Astrocyte of the cerebellum (primary cell): ENCODE measurements at regions not wholly inside any gene's neighbourhood (a gene's known extent, or its start where the extent isn't known, plus 50 kb on each side); places are given as distances from the start of the nearest gene placed in this dataset.

Experiments used
- DNase-seq: peaks from one replicate; pipeline ENCODE4 v3.0.0-alpha.2; 2011; ENCODE audit warnings: low read depth
- H3K4me3 ChIP-seq: 2 replicates; pipeline ENCODE4 v1.5.1; 2011; ENCODE audit warnings: mild to moderate bottlenecking, low read depth, low read length, moderate library complexity
- in situ Hi-C: cut with HindIII; loops from 2 replicates; pipeline ENCODE4 v1.10.0; 2017; ENCODE audit warnings: low sequenced_read_pairs
- TF ChIP-seq, protein P1 (sequence below): IDR thresholded peaks from 2 replicates; pipeline ENCODE4 v1.5.1; 2012; ENCODE audit warnings: low read length, low read depth, moderate library complexity, mild to moderate bottlenecking; ENCODE audit errors: missing control alignments

DNA sequence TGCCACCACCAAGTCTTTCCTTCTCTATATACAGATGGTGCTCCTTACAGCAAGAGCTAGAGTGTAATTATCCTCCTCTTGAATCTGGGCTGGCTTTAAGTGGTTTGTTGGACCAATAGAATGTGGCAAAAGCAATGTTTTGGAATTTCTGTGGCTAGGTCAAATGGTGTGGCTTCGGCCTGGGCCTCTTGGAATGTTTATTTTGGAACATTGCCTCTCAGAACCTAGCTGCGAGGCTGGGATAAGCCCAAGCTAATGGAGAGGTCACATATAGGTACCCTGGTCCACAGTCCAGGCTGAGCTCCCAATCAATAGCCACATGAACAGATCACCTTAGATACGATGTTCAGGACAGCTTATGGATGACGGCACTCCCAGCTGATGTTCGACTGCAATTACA lies 556.7 kb downstream of the TYW1 start:
- in situ Hi-C loops: no loop called here
- no peak for DNase-seq
- TF ChIP-seq, protein P1, sequence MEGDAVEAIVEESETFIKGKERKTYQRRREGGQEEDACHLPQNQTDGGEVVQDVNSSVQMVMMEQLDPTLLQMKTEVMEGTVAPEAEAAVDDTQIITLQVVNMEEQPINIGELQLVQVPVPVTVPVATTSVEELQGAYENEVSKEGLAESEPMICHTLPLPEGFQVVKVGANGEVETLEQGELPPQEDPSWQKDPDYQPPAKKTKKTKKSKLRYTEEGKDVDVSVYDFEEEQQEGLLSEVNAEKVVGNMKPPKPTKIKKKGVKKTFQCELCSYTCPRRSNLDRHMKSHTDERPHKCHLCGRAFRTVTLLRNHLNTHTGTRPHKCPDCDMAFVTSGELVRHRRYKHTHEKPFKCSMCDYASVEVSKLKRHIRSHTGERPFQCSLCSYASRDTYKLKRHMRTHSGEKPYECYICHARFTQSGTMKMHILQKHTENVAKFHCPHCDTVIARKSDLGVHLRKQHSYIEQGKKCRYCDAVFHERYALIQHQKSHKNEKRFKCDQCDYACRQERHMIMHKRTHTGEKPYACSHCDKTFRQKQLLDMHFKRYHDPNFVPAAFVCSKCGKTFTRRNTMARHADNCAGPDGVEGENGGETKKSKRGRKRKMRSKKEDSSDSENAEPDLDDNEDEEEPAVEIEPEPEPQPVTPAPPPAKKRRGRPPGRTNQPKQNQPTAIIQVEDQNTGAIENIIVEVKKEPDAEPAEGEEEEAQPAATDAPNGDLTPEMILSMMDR: no peak
- no peak overlapping the region for H3K4me3 ChIP-seq

DNA sequence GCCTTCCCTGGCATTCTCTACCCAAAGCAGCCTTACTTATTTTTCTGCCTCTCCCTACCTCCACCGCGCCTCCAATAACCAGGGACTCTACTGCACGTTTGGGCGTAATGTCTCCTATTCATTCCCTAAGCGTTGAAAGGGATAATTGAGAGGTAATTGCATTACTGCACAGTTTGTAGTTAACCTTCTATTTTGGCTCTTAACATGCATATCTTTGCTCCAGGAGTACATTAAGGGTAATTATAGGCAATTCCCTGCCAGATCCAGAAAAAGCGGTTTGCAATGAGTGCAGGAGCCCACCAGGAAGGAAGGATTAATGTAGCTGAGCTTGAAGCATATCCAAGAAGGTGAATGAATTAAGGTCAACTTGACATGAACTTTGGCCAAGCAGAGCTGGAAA lies 558.4 kb downstream of the TYW1 start:
- in situ Hi-C loops: no loop called here
- no peak for DNase-seq
- H3K4me3 ChIP-seq: no peak overlapping the region
- TF ChIP-seq, protein P1: no peak

DNA sequence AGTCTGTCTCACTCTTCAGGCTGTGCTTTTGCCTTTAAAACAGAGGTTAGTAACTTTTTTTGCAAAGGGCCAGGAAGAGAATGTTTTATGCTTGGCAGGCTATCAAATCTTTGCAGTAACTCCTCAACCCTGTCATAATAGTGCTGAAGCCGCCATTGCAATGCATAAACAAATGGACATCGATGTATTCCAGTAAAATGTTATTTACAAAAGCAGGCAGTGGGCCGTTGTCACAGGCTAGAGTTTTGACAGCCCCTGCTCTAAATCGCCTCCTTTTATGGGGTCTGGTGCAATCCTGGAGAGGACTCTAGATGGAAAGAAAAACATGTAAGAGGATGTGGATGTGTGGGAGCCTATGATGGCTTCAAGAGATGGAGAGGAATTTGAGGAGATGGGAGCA lies 568.3 kb downstream of the TYW1 start:
- no peak for DNase-seq
- in situ Hi-C loops: no loop called here
- TF ChIP-seq, protein P1: no peak
- H3K4me3 ChIP-seq: no peak overlapping the region

DNA sequence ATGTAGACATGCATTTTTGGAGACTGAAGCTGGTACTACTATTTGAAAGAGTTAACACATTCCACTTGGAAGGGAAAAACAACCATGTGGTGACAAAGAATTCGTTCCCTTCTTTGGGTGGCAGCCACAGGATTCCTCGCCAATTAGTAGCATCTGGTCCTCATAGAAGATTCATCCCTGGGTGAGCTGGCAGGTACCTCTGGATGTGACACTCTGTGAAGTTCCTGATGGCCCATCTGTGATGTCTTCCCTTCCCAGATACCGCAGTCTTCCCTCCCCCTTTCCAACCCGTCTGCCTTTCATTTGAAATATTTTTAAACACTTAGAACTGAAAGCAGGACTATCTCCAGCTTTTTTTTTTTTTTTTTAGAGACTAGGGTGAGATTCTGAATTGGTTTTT lies 569.5 kb downstream of the TYW1 start:
- no peak for DNase-seq
- no peak overlapping the region for H3K4me3 ChIP-seq
- in situ Hi-C loops: no loop called here
- TF ChIP-seq, protein P1: no peak

DNA sequence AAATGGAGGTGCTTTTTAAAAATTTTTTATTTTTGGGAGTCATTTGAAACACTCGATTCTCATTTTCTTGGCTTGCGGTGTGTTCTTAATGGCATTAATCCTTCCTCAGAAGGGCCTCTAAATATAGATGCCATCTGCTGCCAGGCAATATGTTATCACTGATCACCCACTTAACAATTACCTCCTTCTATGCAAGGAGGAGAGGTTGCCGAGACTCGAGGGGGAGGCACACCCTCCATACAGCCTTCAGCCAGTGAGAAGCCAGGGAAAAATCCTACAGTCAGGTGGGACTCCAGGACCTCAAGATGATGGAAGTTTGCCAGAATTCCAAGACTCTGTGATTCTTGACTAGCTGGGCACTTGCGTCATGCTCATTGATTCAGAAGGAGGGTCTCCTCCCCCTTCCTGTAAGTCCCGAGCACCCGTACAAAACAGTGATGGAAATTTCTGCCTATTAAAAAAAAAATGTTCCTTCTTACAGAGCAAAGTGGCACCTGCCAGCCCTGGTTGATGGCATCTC lies 574.5 kb downstream of the TYW1 start:
- H3K4me3 ChIP-seq: no peak overlapping the region
- no peak for DNase-seq
- TF ChIP-seq, protein P1: no peak
- in situ Hi-C loops: no loop called here

DNA sequence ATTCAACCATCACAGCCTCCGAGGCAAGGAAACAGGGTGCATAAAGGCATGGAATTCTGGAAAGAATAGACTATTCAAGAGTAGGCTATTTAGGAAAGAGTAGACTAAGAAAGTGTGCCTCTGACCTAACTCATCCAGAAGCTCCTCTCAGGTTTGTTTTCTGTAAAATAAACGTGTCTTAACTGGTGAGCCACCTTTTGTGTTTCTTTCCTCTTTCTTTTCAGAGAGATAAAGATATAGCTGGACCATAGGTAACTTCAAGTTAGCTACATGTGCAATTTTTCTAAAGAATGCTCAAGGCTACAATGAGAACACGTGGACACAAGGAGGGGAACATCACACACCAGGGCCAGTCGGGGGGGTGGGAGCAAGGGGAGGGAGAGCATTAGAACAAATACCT lies 577.0 kb downstream of the TYW1 start:
- H3K4me3 ChIP-seq: no peak overlapping the region
- DNase-seq: no peak
- TF ChIP-seq, protein P1: no peak
- in situ Hi-C loops: no loop called here

DNA sequence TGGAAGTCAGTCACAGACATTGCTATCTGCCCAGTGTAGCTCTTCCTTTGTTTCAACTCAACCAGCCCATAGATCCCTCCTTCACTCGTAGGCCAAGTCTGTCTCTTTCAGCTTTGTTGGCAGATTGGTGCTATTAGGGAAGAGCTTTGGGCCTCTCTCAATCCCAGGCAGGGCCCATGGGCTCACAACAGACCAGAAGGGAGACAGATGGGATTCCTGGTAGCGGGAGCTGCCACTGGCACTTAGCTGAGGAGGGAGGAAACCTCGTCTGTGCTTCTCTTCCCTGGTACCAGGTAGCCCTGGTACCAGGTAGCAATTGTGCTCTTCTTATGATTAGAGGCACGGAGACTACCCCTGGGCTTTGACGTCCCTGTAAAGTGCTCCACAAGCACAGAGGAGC lies 592.0 kb downstream of the TYW1 start:
- TF ChIP-seq, protein P1: no peak
- in situ Hi-C loops: no loop called here

More for the DNA sequence above, 592.0 kb downstream of the TYW1 start:
- DNase-seq: no peak
- no peak overlapping the region for H3K4me3 ChIP-seq
